ENCODE measurements at regions not wholly inside any gene's neighbourhood (a gene's known extent, or its start where the extent isn't known, plus 50 kb on each side); places are given as distances from the start of the nearest gene placed in this dataset.

DNA sequence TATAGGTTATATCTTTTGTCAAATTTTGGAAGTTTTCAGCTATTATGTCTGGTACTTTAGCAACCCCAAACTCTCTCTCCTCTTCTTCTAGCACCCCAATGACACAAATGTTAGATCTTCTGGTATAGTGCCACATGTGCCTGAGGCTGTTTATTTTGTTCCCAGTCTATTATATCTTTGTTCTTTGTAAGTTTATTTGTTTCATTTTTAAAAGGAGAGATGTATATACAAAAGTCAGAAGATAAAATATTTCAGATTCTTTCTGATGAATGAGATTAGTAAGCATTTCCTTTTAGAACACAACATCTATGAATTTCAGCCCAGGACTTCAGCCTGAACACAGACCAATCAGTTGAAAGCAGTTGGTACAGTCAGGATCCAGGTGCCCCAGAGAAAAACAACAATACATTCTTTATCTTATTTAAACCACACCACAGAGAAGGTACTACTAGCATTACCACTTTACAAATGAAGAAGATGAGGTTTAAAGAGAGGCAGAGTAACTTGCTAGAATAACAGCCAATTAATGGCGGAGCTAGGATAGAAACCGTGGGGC lies 114.1 kb upstream of the BTG1 start:
- Histone ChIP-seq H3K27me3 (replicated peaks; ENCODE audit: control insufficient read depth, insufficient read depth, low read length, poor library complexity, severe bottlenecking) (no peaks in the 10 kb centered on the region), H3K27ac (ENCODE audit: insufficient read depth, low read length, poor library complexity, severe bottlenecking) (no peak overlapping the region), H3K36me3 (ENCODE audit: control insufficient read depth, insufficient read depth, low read length) (no peaks in the 10 kb centered on the region), H3K4me3 (ENCODE audit: insufficient read depth, low read depth, low read length, poor library complexity, severe bottlenecking) (no peak overlapping the region), H3K4me1 (ENCODE audit: control insufficient read depth, insufficient read depth, low read length, poor library complexity, severe bottlenecking) (no peaks in the 10 kb centered on the region), H3K9me3 (ENCODE audit: control insufficient read depth, low read length) (no peaks in the 10 kb centered on the region)
- no peak for DNase-seq

DNA sequence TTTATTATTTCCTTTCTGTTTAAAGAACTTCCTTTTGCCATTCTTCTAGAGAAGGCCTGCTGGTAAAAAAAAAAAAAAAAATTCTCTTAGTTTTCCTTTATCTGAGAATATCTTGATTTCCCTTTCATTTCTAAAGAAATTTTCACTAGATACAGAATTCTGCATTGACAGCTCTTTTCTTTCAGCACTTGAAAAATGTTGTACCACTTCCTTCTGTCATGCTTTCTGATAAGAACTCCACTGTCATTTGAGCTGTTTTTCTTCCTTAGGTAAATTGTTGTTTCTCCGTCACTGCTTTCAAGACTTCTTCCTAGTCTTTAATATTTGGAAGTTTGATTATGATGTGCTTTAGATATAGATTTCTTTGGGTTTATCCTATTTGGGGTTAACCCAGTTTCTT lies 113.6 kb upstream of the BTG1 start:
- no peaks in the 10 kb centered on the region for H3K9me3 ChIP-seq (ENCODE audit: control insufficient read depth, low read length)
- no peak overlapping the region for H3K27ac ChIP-seq (ENCODE audit: insufficient read depth, low read length, poor library complexity, severe bottlenecking)
- H3K36me3 ChIP-seq (ENCODE audit: control insufficient read depth, insufficient read depth, low read length) = no peaks in the 10 kb centered on the region
- no peak for DNase-seq
- H3K4me3 ChIP-seq (ENCODE audit: insufficient read depth, low read depth, low read length, poor library complexity, severe bottlenecking) = no peak overlapping the region
- no peaks in the 10 kb centered on the region for H3K4me1 ChIP-seq (ENCODE audit: control insufficient read depth, insufficient read depth, low read length, poor library complexity, severe bottlenecking)
- H3K27me3 ChIP-seq (replicated peaks; ENCODE audit: control insufficient read depth, insufficient read depth, low read length, poor library complexity, severe bottlenecking) = no peaks in the 10 kb centered on the region

DNA sequence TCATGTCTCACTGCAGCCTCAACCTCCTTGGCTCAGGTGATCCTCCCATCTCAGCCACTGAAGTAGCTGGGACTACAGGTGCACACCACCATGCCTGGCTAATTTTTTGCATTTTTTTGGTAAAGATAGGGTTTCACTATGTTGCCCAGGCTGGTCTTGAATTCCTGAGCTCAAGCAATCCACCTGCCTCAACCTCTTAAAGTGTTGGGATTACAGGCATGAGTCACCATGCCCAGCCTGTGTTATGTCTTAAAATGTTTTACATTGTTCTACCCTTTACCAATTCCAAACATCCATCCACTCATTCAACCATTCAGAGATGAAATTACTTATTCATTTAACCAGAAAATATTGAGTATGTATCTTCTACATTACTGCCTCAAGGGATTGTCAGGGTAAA lies 111.6 kb upstream of the BTG1 start:
- Histone ChIP-seq H3K27ac (ENCODE audit: insufficient read depth, low read length, poor library complexity, severe bottlenecking) (no peak overlapping the region), H3K27me3 (replicated peaks; ENCODE audit: control insufficient read depth, insufficient read depth, low read length, poor library complexity, severe bottlenecking) (no peaks in the 10 kb centered on the region), H3K4me1 (ENCODE audit: control insufficient read depth, insufficient read depth, low read length, poor library complexity, severe bottlenecking) (no peaks in the 10 kb centered on the region), H3K9me3 (ENCODE audit: control insufficient read depth, low read length) (no peaks in the 10 kb centered on the region), H3K36me3 (ENCODE audit: control insufficient read depth, insufficient read depth, low read length) (no peaks in the 10 kb centered on the region), H3K4me3 (ENCODE audit: insufficient read depth, low read depth, low read length, poor library complexity, severe bottlenecking) (no peak overlapping the region)
- DNase-seq = no peak

DNA sequence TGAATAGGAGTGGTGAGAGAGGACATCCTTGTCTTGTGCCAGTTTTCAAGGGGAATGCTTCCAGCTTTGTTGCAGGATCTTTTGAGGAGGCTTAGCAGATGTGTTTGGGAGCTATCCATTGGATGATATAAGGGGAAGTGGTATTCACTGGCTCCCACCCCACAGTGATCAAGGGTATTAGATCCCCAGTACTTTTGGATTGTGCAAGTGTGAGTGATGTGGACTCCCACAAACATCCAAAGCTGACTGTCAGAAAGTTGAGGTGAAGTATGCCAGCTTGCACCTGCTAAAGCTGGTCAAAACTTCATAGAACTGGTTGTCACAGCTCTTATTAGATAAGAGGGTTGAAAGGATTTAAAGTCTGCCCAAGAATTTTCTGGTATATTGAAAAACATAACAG lies 110.1 kb upstream of the BTG1 start:
- no peak overlapping the region for H3K27ac ChIP-seq (ENCODE audit: insufficient read depth, low read length, poor library complexity, severe bottlenecking)
- no peak overlapping the region for H3K4me3 ChIP-seq (ENCODE audit: insufficient read depth, low read depth, low read length, poor library complexity, severe bottlenecking)
- H3K9me3 ChIP-seq (ENCODE audit: control insufficient read depth, low read length) = no peaks in the 10 kb centered on the region
- DNase-seq = no peak
- H3K4me1 ChIP-seq (ENCODE audit: control insufficient read depth, insufficient read depth, low read length, poor library complexity, severe bottlenecking) = no peaks in the 10 kb centered on the region
- no peaks in the 10 kb centered on the region for H3K36me3 ChIP-seq (ENCODE audit: control insufficient read depth, insufficient read depth, low read length)
- H3K27me3 ChIP-seq (replicated peaks; ENCODE audit: control insufficient read depth, insufficient read depth, low read length, poor library complexity, severe bottlenecking) = no peaks in the 10 kb centered on the region

DNA sequence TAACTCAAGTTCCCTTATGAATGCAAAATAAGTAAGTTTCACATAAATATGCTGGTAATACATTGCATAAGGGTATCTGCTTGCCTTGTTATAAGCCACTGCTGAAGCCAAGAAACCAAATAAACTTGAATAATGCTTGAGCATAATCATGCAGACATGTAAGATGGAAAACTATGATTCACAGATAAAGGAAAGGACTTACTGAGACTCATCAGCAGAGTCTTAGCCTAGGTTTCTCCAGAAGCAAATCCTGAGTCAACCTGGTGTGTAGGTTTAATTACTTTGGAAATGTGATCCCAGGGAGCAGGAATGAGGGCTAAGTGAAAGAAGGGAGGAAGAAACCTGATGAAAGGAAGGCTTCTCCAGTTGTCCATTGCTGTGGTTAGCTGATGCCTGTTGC lies 107.7 kb upstream of the BTG1 start:
- H3K27ac ChIP-seq (ENCODE audit: insufficient read depth, low read length, poor library complexity, severe bottlenecking) = no peak overlapping the region
- H3K36me3 ChIP-seq (ENCODE audit: control insufficient read depth, insufficient read depth, low read length) = no peaks in the 10 kb centered on the region
- DNase-seq = no peak
- no peaks in the 10 kb centered on the region for H3K9me3 ChIP-seq (ENCODE audit: control insufficient read depth, low read length)
- H3K27me3 ChIP-seq (replicated peaks; ENCODE audit: control insufficient read depth, insufficient read depth, low read length, poor library complexity, severe bottlenecking) = no peaks in the 10 kb centered on the region
- H3K4me3 ChIP-seq (ENCODE audit: insufficient read depth, low read depth, low read length, poor library complexity, severe bottlenecking) = no peak overlapping the region
- no peaks in the 10 kb centered on the region for H3K4me1 ChIP-seq (ENCODE audit: control insufficient read depth, insufficient read depth, low read length, poor library complexity, severe bottlenecking)

DNA sequence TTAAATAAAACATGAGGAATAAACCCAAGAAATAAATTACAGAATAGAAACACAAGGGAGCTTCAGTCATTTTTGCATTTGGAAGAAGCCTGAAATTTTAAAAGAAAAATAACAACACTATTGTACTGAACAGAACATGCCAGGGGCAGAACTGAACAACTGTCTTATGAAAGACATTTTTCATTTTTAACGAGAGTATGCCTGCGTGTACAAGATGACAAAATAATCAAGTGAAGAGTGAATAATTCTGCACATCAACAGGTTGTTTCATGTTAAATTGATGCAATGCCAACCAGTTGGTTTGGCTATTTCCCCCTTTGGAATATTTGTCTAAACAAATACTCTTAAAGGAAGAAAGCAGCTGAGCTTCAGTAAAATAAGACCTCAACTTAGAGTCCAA lies 103.3 kb upstream of the BTG1 start:
- Histone ChIP-seq H3K36me3 (ENCODE audit: control insufficient read depth, insufficient read depth, low read length) (no peaks in the 10 kb centered on the region), H3K27me3 (replicated peaks; ENCODE audit: control insufficient read depth, insufficient read depth, low read length, poor library complexity, severe bottlenecking) (no peaks in the 10 kb centered on the region), H3K9me3 (ENCODE audit: control insufficient read depth, low read length) (no peaks in the 10 kb centered on the region), H3K4me1 (ENCODE audit: control insufficient read depth, insufficient read depth, low read length, poor library complexity, severe bottlenecking) (no peaks in the 10 kb centered on the region), H3K27ac (ENCODE audit: insufficient read depth, low read length, poor library complexity, severe bottlenecking) (no peak overlapping the region), H3K4me3 (ENCODE audit: insufficient read depth, low read depth, low read length, poor library complexity, severe bottlenecking) (no peak overlapping the region)
- no peak for DNase-seq

DNA sequence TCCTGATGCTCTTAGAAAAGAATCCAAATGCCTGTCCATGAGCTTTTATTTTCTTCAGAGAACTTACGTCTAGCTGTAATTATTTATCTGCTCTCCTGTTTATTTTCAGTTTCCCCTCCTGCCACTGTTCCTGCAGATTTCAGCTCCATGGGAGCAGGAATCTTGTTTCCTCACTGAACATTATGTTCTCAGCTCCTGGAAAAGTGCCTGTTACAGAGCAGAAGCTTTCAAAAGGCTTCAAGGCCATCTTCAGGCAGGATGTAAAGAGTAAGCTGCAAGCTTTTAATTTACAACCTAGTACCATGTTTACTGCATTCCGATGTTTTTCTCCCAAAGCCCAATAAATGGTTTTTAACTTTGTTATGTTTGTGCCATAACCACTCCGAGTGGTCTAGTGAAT lies 98.4 kb upstream of the BTG1 start:
- Histone ChIP-seq H3K4me1 (ENCODE audit: control insufficient read depth, insufficient read depth, low read length, poor library complexity, severe bottlenecking) (no peaks in the 10 kb centered on the region), H3K4me3 (ENCODE audit: insufficient read depth, low read depth, low read length, poor library complexity, severe bottlenecking) (no peak overlapping the region), H3K9me3 (ENCODE audit: control insufficient read depth, low read length) (no peaks in the 10 kb centered on the region), H3K36me3 (ENCODE audit: control insufficient read depth, insufficient read depth, low read length) (no peaks in the 10 kb centered on the region), H3K27ac (ENCODE audit: insufficient read depth, low read length, poor library complexity, severe bottlenecking) (no peak overlapping the region), H3K27me3 (replicated peaks; ENCODE audit: control insufficient read depth, insufficient read depth, low read length, poor library complexity, severe bottlenecking) (no peaks in the 10 kb centered on the region)
- DNase-seq = no peak

DNA sequence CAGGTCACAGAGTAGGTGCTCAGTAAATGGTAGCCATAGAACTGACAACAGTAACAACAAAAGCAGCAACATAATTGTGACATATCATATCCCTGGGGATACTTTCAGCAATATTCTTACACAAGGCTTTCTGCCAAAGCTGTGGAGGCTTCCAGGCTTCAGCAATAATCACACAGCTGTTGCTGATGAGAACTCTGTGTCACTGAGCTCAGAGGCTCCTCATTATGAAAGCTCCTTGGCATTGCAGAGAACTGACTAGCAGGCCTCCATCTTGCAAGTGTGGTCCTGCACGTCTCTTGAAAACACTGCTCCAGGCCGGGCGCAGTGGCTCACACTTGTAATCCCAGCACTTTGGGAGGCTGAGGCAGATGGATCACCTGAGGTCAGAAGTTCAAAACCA lies 97.3 kb upstream of the BTG1 start:
- DNase-seq = no peak
- Histone ChIP-seq H3K4me1 (ENCODE audit: control insufficient read depth, insufficient read depth, low read length, poor library complexity, severe bottlenecking) (no peaks in the 10 kb centered on the region), H3K4me3 (ENCODE audit: insufficient read depth, low read depth, low read length, poor library complexity, severe bottlenecking) (no peak overlapping the region), H3K27me3 (replicated peaks; ENCODE audit: control insufficient read depth, insufficient read depth, low read length, poor library complexity, severe bottlenecking) (no peaks in the 10 kb centered on the region), H3K9me3 (ENCODE audit: control insufficient read depth, low read length) (no peaks in the 10 kb centered on the region), H3K27ac (ENCODE audit: insufficient read depth, low read length, poor library complexity, severe bottlenecking) (no peak overlapping the region), H3K36me3 (ENCODE audit: control insufficient read depth, insufficient read depth, low read length) (no peaks in the 10 kb centered on the region)

DNA sequence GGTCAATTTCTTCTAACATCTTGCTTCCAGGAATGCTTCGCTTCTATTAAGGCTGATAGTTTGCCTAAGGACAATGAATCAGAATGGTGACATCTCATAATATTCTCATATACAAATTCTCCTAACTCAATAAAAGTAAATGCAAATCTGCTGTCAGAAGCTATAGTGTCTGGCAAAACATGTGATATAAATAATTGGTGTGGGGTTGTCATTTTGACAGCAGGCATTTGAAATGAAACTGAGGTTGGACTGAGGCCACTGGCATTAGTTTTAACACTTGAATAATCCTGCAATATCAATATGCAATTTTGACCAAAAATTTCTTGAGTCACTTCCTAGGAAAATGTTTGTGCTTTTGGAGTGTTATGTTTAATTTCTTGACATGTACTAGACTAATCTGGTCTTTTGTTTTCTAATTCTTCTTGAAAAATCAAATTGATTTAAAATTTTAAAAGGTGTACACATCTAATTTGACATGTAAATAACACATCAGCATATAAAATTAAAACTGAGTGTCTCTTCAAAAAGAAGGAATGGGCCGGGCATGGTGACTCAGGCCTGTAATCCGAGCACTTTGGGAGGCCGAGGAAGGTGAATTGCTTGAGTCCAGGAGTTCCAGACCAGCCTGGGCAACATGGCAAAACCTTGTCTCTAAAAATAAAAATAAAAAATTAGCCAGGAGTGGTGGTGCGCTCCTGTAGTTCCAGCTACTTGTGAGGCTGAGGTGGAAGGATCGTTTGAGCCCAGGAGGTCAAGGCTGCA lies 92.3 kb upstream of the BTG1 start:
- H3K27me3 ChIP-seq (replicated peaks; ENCODE audit: control insufficient read depth, insufficient read depth, low read length, poor library complexity, severe bottlenecking) = no peaks in the 10 kb centered on the region
- H3K36me3 ChIP-seq (ENCODE audit: control insufficient read depth, insufficient read depth, low read length) = no peaks in the 10 kb centered on the region
- no peaks in the 10 kb centered on the region for H3K4me1 ChIP-seq (ENCODE audit: control insufficient read depth, insufficient read depth, low read length, poor library complexity, severe bottlenecking)
- no peaks in the 10 kb centered on the region for H3K9me3 ChIP-seq (ENCODE audit: control insufficient read depth, low read length)
- no peak overlapping the region for H3K27ac ChIP-seq (ENCODE audit: insufficient read depth, low read length, poor library complexity, severe bottlenecking)
- no peak for DNase-seq
- no peak overlapping the region for H3K4me3 ChIP-seq (ENCODE audit: insufficient read depth, low read depth, low read length, poor library complexity, severe bottlenecking)

DNA sequence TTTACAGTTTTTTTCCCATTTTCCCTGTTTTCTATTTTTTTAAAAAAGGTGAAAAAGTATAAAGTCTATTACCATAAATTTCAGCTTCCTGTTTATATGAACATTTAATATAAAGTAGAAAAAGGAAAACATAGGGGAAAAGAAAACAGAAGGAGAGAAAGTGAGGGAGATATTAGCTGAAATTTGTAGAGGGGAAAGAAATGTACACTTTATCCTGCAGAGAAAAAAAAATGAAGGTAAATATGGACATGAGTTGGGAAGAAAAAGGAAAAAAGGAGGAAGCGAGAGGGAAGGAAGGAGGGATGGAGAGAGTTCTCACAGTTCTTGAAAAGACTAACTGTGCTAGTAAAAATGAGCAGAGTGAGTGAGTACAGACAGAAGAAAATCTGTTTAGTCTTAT lies 91.6 kb upstream of the BTG1 start:
- no peaks in the 10 kb centered on the region for H3K9me3 ChIP-seq (ENCODE audit: control insufficient read depth, low read length)
- H3K27me3 ChIP-seq (replicated peaks; ENCODE audit: control insufficient read depth, insufficient read depth, low read length, poor library complexity, severe bottlenecking) = no peaks in the 10 kb centered on the region
- DNase-seq = no peak
- no peaks in the 10 kb centered on the region for H3K36me3 ChIP-seq (ENCODE audit: control insufficient read depth, insufficient read depth, low read length)
- no peak overlapping the region for H3K27ac ChIP-seq (ENCODE audit: insufficient read depth, low read length, poor library complexity, severe bottlenecking)
- H3K4me3 ChIP-seq (ENCODE audit: insufficient read depth, low read depth, low read length, poor library complexity, severe bottlenecking) = no peak overlapping the region
- H3K4me1 ChIP-seq (ENCODE audit: control insufficient read depth, insufficient read depth, low read length, poor library complexity, severe bottlenecking) = no peaks in the 10 kb centered on the region

Measured in effector memory CD4-positive, alpha-beta T cell (primary cell).